ENCODE measurements at regions not wholly inside any gene's neighbourhood (a gene's known extent, or its start where the extent isn't known, plus 50 kb on each side); places are given as distances from the start of the nearest gene placed in this dataset.

DNA sequence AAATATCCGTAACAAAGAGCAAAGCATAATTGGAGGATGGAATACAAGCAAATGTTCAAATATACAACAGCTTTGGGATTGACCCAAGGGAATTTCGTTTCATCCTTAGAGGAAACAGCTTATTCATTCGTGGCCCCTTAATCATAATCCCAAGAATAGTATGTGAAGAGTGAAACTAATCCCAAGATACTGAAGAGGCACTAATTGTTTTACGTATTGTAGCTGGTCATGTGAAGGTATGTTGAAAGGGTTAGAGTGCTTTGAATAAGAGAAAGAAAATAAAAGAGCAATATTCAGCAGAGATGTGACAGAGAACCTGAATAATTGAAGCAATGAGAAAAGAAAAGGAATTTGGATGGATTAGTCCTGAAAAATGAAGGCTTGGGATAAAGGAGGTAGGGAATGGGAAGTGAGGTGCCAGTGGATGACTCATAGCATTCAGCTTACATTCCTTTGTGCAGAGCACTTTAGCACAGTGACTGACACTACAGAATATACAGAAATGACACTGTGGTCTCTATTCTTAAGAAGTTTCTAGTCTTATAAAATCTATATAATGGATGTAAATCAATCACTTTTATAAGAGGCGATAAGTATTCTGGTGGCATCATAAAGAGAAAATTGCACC is 221.9 kb downstream of the TLR4 start:
- no TSS peak for BruUV-seq (replicated peaks)
- ChIA-PET CTCF (no interaction called here), POLR2A (no interaction called here)
- Mint-ChIP-seq H3K9me3 (ENCODE audit: unreplicated experiment) (no peaks in the 10 kb centered on the region), H3K27ac (ENCODE audit: unreplicated experiment) (no peak overlapping the region), H3K4me1 (ENCODE audit: low read depth, unreplicated experiment) (no peaks in the 10 kb centered on the region), H3K27me3 (ENCODE audit: insufficient read depth, unreplicated experiment) (no peaks in the 10 kb centered on the region), H3K4me3 (ENCODE audit: unreplicated experiment) (no peak overlapping the region), H3K36me3 (ENCODE audit: insufficient read depth, unreplicated experiment) (no peaks in the 10 kb centered on the region)
- H3K36me3 ChIP-seq (ENCODE audit: control insufficient read depth, insufficient read depth, low read length) = no peaks in the 10 kb centered on the region
- TF ChIP-seq, protein P1, sequence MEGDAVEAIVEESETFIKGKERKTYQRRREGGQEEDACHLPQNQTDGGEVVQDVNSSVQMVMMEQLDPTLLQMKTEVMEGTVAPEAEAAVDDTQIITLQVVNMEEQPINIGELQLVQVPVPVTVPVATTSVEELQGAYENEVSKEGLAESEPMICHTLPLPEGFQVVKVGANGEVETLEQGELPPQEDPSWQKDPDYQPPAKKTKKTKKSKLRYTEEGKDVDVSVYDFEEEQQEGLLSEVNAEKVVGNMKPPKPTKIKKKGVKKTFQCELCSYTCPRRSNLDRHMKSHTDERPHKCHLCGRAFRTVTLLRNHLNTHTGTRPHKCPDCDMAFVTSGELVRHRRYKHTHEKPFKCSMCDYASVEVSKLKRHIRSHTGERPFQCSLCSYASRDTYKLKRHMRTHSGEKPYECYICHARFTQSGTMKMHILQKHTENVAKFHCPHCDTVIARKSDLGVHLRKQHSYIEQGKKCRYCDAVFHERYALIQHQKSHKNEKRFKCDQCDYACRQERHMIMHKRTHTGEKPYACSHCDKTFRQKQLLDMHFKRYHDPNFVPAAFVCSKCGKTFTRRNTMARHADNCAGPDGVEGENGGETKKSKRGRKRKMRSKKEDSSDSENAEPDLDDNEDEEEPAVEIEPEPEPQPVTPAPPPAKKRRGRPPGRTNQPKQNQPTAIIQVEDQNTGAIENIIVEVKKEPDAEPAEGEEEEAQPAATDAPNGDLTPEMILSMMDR (IDR thresholded peaks at IDR 0.05; ENCODE audit: insufficient read depth in 1 of 2, low read depth in 1 of 2, low read length in 1 of 2, severe bottlenecking in 1 of 2, unreplicated experiment in 1 of 2) = no peak
- H3K4me1 ChIP-seq = no peaks in the 10 kb centered on the region
- H3K9me3 ChIP-seq = no peaks in the 10 kb centered on the region
- H3K27me3 ChIP-seq (replicated peaks; ENCODE audit: control insufficient read depth, insufficient read depth, low read length) = no peaks in the 10 kb centered on the region
- intact Hi-C loops (cut with micrococcal nuclease; ENCODE audit: unreplicated experiment) = no loop called here
- no peak for DNase-seq
- H3K4me3 ChIP-seq (ENCODE audit: low read depth, low read length) = no peak overlapping the region

DNA sequence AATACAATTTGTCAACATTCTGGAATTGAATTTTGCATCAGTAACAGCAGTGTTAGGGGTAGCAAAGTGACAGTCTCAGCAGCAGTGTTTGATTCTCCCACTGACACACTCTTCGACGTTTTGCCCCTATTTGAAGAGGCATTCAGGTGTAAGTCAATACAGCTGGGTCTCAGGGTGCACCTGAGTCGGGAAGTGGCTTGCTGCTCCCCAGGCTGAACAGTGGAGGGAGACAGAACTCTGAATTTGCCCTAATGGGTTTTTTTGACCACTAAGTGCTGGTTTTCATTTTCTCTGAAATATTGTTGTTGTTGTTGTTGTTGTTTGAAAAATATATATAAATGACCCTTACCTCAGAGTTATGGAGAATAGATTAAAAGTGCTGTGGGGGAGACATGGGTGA is 223.2 kb downstream of the TLR4 start:
- no peak for DNase-seq
- ChIA-PET POLR2A (no interaction called here), CTCF (no interaction called here)
- no TSS peak for BruUV-seq (replicated peaks)
- no peaks in the 10 kb centered on the region for H3K4me1 Mint-ChIP-seq (ENCODE audit: low read depth, unreplicated experiment)
- TF ChIP-seq, protein P1 (IDR thresholded peaks at IDR 0.05; ENCODE audit: insufficient read depth in 1 of 2, low read depth in 1 of 2, low read length in 1 of 2, severe bottlenecking in 1 of 2, unreplicated experiment in 1 of 2) = peak in 1 of 2 experiments; percentile 8
- intact Hi-C loops (cut with micrococcal nuclease; ENCODE audit: unreplicated experiment) = no loop called here
- Histone ChIP-seq H3K4me3 (ENCODE audit: low read depth, low read length) (no peak overlapping the region), H3K27me3 (replicated peaks; ENCODE audit: control insufficient read depth, insufficient read depth, low read length) (no peaks in the 10 kb centered on the region), H3K9me3 (no peaks in the 10 kb centered on the region), H3K4me1 (no peaks in the 10 kb centered on the region), H3K36me3 (ENCODE audit: control insufficient read depth, insufficient read depth, low read length) (no peaks in the 10 kb centered on the region)
- H3K36me3 Mint-ChIP-seq (ENCODE audit: insufficient read depth, unreplicated experiment) = no peaks in the 10 kb centered on the region
- no peaks in the 10 kb centered on the region for H3K9me3 Mint-ChIP-seq (ENCODE audit: unreplicated experiment)
- H3K27me3 Mint-ChIP-seq (ENCODE audit: insufficient read depth, unreplicated experiment) = no peaks in the 10 kb centered on the region
- no peak overlapping the region for H3K4me3 Mint-ChIP-seq (ENCODE audit: unreplicated experiment)
- no peak overlapping the region for H3K27ac Mint-ChIP-seq (ENCODE audit: unreplicated experiment)

GRCh38 chr9:117929868-117930267 is 225.7 kb downstream of the TLR4 start:
- TF ChIP-seq, protein P1 (IDR thresholded peaks at IDR 0.05; ENCODE audit: insufficient read depth in 1 of 2, low read depth in 1 of 2, low read length in 1 of 2, severe bottlenecking in 1 of 2, unreplicated experiment in 1 of 2) = no peak
- BruUV-seq (replicated peaks) = no TSS peak
- Mint-ChIP-seq H3K4me3 (ENCODE audit: unreplicated experiment) (no peak overlapping the region), H3K4me1 (ENCODE audit: low read depth, unreplicated experiment) (no peaks in the 10 kb centered on the region), H3K9me3 (ENCODE audit: unreplicated experiment) (no peaks in the 10 kb centered on the region), H3K36me3 (ENCODE audit: insufficient read depth, unreplicated experiment) (no peaks in the 10 kb centered on the region), H3K27me3 (ENCODE audit: insufficient read depth, unreplicated experiment) (no peaks in the 10 kb centered on the region), H3K27ac (ENCODE audit: unreplicated experiment) (no peak overlapping the region)
- H3K27me3 ChIP-seq (replicated peaks; ENCODE audit: control insufficient read depth, insufficient read depth, low read length) = no peaks in the 10 kb centered on the region
- no peak for DNase-seq
- no peak overlapping the region for H3K4me3 ChIP-seq (ENCODE audit: low read depth, low read length)
- ChIA-PET POLR2A (no interaction called here), CTCF (no interaction called here)
- no peaks in the 10 kb centered on the region for H3K9me3 ChIP-seq
- H3K36me3 ChIP-seq (ENCODE audit: control insufficient read depth, insufficient read depth, low read length) = no peaks in the 10 kb centered on the region
- no peaks in the 10 kb centered on the region for H3K4me1 ChIP-seq
- intact Hi-C loops (cut with micrococcal nuclease; ENCODE audit: unreplicated experiment) = no loop called here

All from Caco-2 (cell line).